T-helper 17 cell (primary cell): ENCODE measurements at regions not wholly inside any gene's neighbourhood (a gene's known extent, or its start where the extent isn't known, plus 50 kb on each side); places are given as distances from the start of the nearest gene placed in this dataset.

Experiments used
- ATAC-seq: fragments of 150-1000 bp; cut with Tn5 transposase; 2 replicates; pipeline ENCODE4 v1.10.0; 2021; ENCODE audit warnings: mild to moderate bottlenecking, moderate library complexity
- DNase-seq, 3 donors: peaks; one replicate each; pipeline versions ENCODE4 v3.0.0 to v3.0.0-alpha.2; 2020 to 2021
- H3K9me3 ChIP-seq: one replicate; pipeline ENCODE4 v1.7.0; 2013; ENCODE audit warnings: low read length, mild to moderate bottlenecking; ENCODE audit not compliant: control insufficient read depth, poor library complexity, severe bottlenecking
- H3K27ac Mint-ChIP-seq: one replicate; pipeline ENCODE4 v1.8.0; 2022; ENCODE audit warnings: mild to moderate bottlenecking, moderate library complexity, mixed read lengths
- H3K27me3 Mint-ChIP-seq: one replicate; pipeline ENCODE4 v1.8.0; 2022; ENCODE audit warnings: mixed read lengths
- H3K36me3 Mint-ChIP-seq: one replicate; pipeline ENCODE4 v1.8.0; 2022; ENCODE audit warnings: low read depth, mixed read lengths
- H3K4me1 Mint-ChIP-seq: one replicate; pipeline ENCODE4 v1.8.0; 2022; ENCODE audit warnings: mild to moderate bottlenecking, mixed read lengths
- H3K4me3 Mint-ChIP-seq: one replicate; pipeline ENCODE4 v1.8.0; 2022; ENCODE audit warnings: mild to moderate bottlenecking, moderate library complexity, mixed read lengths

DNA sequence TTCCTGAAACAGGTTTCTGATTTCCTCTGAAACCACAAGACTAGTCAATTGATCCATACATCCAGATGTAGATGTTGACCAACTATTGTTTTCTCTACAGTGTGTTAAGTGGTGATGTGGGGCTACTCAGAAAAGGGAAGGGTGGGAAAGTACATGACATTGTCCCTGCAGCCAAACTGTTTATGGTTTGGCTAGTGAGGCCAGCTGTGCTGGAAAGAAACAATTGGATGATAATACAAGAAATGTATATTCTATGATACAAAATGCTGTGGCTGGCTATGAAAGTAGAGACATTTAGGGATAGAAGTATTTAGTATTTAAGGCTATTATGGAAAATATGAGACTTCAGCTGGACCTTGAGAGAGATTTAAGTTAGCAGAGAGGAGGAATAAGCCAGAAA lies 244.5 kb downstream of the ADGRL2 start:
- Mint-ChIP-seq H3K36me3 (no peaks in the 10 kb centered on the region), H3K4me3 (no peak overlapping the region), H3K4me1 (no peaks in the 10 kb centered on the region), H3K27ac (no peak overlapping the region), H3K27me3 (peaks cover 7% of the 10 kb centered on the region)
- DNase-seq (no peak), ATAC-seq (no peak)
- no peaks in the 10 kb centered on the region for H3K9me3 ChIP-seq

DNA sequence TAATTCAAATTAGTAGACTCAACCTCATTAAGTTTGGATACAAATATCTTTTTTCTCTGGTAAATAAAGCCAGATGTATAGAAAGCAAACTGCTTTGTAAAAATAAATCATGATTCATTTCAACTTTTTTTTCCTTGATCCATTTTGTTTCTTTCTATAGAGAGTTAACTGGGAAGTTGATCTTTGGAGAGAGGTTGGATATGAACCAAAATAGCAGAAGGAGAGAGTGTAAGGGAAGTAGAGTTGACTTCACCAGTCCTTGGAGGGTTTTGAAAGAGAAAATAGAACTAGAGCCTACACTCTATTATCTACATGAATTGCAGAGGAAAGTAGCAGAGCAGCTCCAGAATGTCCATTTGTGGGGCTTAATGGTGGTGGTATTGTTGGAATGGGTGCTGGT lies 243.8 kb downstream of the ADGRL2 start:
- Mint-ChIP-seq H3K36me3 (no peaks in the 10 kb centered on the region), H3K4me1 (no peaks in the 10 kb centered on the region), H3K27me3 (peaks cover 7% of the 10 kb centered on the region), H3K27ac (no peak overlapping the region), H3K4me3 (no peak overlapping the region)
- DNase-seq: no peak
- no peaks in the 10 kb centered on the region for H3K9me3 ChIP-seq
- ATAC-seq: no peak

DNA sequence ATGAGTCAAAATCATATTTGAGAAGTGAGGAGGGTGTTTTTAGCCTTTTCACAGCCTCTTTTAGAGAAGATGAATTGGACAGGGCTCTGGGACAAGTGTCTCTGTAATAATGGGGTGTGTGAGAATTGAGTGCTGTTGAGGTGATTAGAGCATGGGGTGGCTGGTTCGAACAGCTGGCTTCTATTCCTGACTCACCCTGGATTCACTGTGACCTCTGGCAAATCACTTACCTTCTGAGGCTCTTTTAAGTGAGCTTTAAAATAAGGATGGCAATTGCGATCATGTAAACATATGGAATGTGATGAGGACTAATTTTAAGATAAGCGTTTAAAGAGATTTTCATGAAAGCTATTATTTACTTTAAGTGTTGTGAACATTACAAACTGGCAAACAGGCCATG lies 243.4 kb downstream of the ADGRL2 start:
- Mint-ChIP-seq H3K27me3 (peaks cover 7% of the 10 kb centered on the region), H3K4me3 (no peak overlapping the region), H3K36me3 (no peaks in the 10 kb centered on the region), H3K4me1 (no peaks in the 10 kb centered on the region), H3K27ac (no peak overlapping the region)
- no peaks in the 10 kb centered on the region for H3K9me3 ChIP-seq
- ATAC-seq: no peak
- DNase-seq: no peak

DNA sequence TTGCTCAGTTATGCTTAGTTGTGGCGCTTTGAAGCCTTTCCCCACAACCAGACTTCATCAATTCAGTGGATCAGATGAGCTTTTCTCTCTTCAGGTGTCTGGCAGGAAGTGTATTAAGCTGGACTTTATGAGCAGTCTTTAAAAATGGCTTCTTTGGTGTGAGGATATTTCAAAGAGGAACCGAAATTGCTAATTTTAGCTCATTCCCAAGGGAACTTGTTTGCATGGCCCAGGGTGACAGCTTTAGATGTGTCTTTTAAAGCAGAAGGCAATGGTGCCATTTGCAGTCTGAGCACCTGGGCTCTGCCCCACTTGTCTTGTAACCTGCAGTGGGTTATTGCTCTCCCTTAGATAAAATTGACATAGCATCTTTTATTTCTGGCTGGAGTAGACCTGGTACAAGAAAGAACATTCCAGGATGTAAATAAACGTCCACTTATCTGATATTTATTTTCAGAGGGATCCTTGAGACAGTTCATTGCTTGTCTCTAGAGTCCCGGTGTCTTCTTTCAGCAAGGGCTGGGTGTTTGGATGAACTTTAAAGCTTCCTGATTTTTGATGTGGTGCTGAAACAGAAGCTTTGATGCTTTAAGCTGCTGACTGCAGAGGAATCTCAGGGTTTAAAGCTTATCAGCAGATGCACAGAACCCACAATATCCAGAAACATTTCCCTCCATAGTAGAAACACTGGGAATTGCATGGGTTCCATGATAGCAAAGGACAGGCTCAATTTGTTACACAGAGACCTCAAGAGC lies 241.7 kb downstream of the ADGRL2 start:
- DNase-seq: no peak
- ATAC-seq: no peak
- Mint-ChIP-seq H3K27ac (no peak overlapping the region), H3K4me1 (no peaks in the 10 kb centered on the region), H3K27me3 (peaks cover 7% of the 10 kb centered on the region), H3K4me3 (no peak overlapping the region), H3K36me3 (no peaks in the 10 kb centered on the region)
- no peaks in the 10 kb centered on the region for H3K9me3 ChIP-seq
